Ascending aorta (tissue), 2 donors: ENCODE measurements at regions not wholly inside any gene's neighbourhood (a gene's known extent, or its start where the extent isn't known, plus 50 kb on each side); places are given as distances from the start of the nearest gene placed in this dataset.
"Not testable (repeated sequence)": the region's sequence is repeated elsewhere in the genome, so short reads cannot be mapped to it uniquely, and the experiment has no call there.

ENCODE experiments used
- DNase-seq, 2 donors: peaks; one replicate each; pipeline ENCODE4 v3.0.0-alpha.2; 2019; ENCODE audit warnings: low spot score in 2 of 2
- H3K27ac ChIP-seq, 2 donors: fragments of 200-600 bp; sonication (generic); one replicate each; pipeline ENCODE4 v1.5.1; 2016 to 2017; ENCODE audit warnings: mild to moderate bottlenecking in 1 of 2
- H3K27me3 ChIP-seq: fragments of 200-600 bp; sonication (generic); one replicate; pipeline ENCODE4 v1.5.1; 2017
- H3K36me3 ChIP-seq, 2 donors: fragments of 200-600 bp; sonication (generic); one replicate each; pipeline ENCODE4 v1.5.1; 2016
- H3K4me1 ChIP-seq, 2 donors: fragments of 200-600 bp; sonication (generic); one replicate each; pipeline ENCODE4 v1.5.1; 2016 to 2017; ENCODE audit warnings: mild to moderate bottlenecking in 1 of 2
- H3K4me3 ChIP-seq, 2 donors: fragments of 200-600 bp; sonication (generic); one replicate each; pipeline ENCODE4 v1.5.1; 2016 to 2017; ENCODE audit warnings: mild to moderate bottlenecking in 1 of 2
- H3K9me3 ChIP-seq, 2 donors: fragments of 200-600 bp; sonication (generic); one replicate each; pipeline ENCODE4 v1.5.1; 2016
- CTCF ChIP-seq, 3 experiments: fragments of 200-600 bp in 2 of 3; fragments of 450-650 bp in 1 of 3; sonication (generic) in 2 of 3; IDR thresholded peaks; one replicate each; pipeline ENCODE4 v1.5.1; 2016 to 2019; ENCODE audit warnings: antibody characterized with exemption in 3 of 3, mild to moderate bottlenecking in 1 of 3, moderate library complexity in 1 of 3
- intact Hi-C: fragments of 100-400 bp; cut with DNase I; formaldehyde crosslinking; loops from one replicate; pipeline ENCODE4 v1.15.1; 2023

GRCh38 chr22:44639891-44640617, 62.0 kb upstream of the PRR5 start:
- no peaks in the 10 kb centered on the region for H3K27me3 ChIP-seq
- no peak for TF ChIP-seq CTCF (IDR thresholded peaks at IDR 0.05)
- H3K27ac ChIP-seq = peak overlapping the region in 1 of 2 donors; percentile 73
- H3K4me3 ChIP-seq = no peak overlapping the region
- no peaks in the 10 kb centered on the region for H3K36me3 ChIP-seq
- no peaks in the 10 kb centered on the region for H3K9me3 ChIP-seq
- intact Hi-C loops = no loop called here
- DNase-seq = no peak
- H3K4me1 ChIP-seq = no peaks in the 10 kb centered on the region

DNA sequence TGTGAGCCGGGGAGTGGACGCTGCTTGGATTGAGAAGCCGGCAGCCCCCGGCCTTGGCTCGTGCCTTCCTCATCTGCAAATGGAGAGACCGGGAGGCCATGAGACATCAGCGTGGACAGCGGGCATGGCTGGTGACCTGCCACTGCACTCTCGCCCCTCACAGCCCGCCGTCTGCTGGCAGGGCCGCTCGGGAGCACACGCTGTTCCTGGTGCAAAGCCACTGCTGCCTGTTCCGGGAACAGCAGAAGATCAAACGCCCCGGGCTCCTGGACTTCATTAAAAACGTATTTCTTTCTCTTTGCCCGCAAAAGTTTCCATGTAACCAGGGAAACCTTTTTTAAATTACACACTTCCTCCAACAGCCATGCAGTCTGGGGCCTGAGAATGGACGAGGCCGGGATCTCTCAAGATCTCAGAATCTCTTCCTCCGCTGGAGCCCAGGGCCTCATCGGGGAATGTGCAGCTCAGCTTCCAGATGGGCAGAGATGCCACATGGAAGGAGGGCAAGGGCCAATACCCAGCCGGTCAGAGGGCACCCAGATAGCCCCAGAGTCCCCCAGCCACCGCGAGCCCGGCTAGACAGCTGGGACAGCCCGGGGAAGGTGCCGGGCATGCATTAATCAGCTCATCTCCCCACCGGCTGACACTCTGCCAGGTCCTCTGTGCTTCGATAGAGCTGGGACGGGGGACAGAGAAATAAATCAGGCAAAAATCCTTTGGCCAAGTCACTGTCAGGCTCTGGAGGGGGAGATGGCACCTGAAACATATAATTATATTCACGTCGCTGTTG, 62.8 kb upstream of the PRR5 start:
- Histone ChIP-seq H3K27me3 (no peaks in the 10 kb centered on the region), H3K4me3 (no peak overlapping the region), H3K27ac (peak overlapping the region; percentile 18 to 73), H3K36me3 (no peaks in the 10 kb centered on the region), H3K9me3 (no peaks in the 10 kb centered on the region), H3K4me1 (no peaks in the 10 kb centered on the region)
- TF ChIP-seq CTCF (IDR thresholded peaks at IDR 0.05) = no peak
- intact Hi-C loops = no loop called here
- no peak for DNase-seq

- H3K4me3 ChIP-seq, H3K27ac ChIP-seq, H3K9me3 ChIP-seq, H3K36me3 ChIP-seq, H3K27me3 ChIP-seq, DNase-seq, intact Hi-C loops, H3K4me1 ChIP-seq: not testable (repeated sequence)
These were observed 65.3 kb upstream of the PRR5 start for GRCh38 chr22:44636502-44637206.

DNA sequence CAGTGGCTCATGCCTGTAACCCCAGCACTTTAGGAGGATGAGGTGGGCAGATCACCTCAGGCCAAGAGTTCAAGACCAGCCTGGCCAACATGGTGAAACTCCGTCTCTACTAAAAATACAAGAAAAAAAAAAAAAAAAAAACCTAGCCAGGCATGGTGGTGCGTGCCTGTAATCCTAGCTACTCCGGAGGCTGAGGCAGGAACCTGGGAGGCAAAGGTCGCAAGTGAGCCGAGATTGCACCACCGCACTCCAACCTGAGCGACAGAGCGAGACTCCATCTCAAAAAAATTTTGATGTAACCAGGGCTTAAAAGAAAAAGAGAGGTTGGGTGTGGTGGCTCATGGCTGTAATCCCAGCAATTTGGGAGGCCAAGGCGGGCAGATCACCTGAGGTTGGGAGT, 66.4 kb upstream of the PRR5 start:
- H3K36me3 ChIP-seq, H3K4me3 ChIP-seq, H3K27ac ChIP-seq, DNase-seq, intact Hi-C loops, H3K4me1 ChIP-seq, H3K9me3 ChIP-seq, H3K27me3 ChIP-seq: not testable (repeated sequence)

DNA sequence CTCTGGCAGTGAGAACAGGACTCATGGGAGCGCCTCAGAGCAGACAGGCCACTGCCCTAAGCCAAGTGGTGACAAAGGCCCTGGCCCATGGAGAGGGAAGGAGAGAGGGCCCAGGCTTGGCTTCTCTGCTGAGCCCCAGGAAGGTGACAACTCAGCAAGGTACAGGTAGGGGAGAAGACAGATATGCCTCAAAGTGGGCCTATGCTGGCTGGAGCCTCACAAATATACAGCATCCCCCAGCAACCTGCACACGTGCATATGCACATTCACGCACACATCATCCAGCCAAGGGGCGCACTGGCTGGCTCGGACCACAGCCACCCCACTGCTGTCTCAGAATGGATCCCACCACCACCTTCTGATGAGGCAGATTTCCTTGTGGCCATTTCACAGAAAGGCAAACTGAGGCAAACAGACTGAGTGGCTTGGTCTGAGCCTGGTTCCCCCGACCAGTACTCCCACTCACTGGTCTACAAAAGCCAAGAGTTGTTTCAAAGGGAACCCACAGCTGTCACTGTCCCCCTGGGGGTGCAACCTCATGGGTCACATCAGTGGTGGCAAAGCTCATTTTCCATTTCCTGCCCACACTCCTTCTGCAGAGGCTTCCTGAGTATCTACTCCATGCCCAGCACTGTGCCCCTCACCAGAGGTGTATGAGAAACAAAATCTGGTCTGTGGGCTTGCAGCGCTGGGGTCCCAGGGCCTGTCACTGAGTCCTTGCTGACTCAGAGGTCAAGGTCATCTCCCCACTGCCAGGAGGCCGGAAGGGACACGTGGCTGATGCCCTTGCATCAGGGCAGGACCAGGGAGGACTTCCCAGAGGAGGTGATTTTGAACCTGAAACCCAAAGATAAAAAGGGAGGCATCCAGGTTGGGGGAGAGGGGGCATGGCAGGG, 67.3 kb upstream of the PRR5 start:
- no peak for DNase-seq
- Histone ChIP-seq H3K9me3 (no peaks in the 10 kb centered on the region), H3K36me3 (no peaks in the 10 kb centered on the region), H3K27me3 (no peaks in the 10 kb centered on the region), H3K4me1 (no peaks in the 10 kb centered on the region), H3K4me3 (no peak overlapping the region), H3K27ac (no peak overlapping the region)
- intact Hi-C loops = no loop called here
- no peak for TF ChIP-seq CTCF (IDR thresholded peaks at IDR 0.05)

- no peak for TF ChIP-seq CTCF (IDR thresholded peaks at IDR 0.05)
- no peak overlapping the region for H3K4me3 ChIP-seq
- H3K27me3 ChIP-seq = no peaks in the 10 kb centered on the region
- no peaks in the 10 kb centered on the region for H3K4me1 ChIP-seq
- no peaks in the 10 kb centered on the region for H3K36me3 ChIP-seq
- no peak for DNase-seq
- no peaks in the 10 kb centered on the region for H3K9me3 ChIP-seq
- intact Hi-C loops = no loop called here
- no peak overlapping the region for H3K27ac ChIP-seq
These were observed 68.4 kb upstream of the PRR5 start for GRCh38 chr22:44633647-44634046.
